ENCODE measurements at regions not wholly inside any gene's neighbourhood (a gene's known extent, or its start where the extent isn't known, plus 50 kb on each side); places are given as distances from the start of the nearest gene placed in this dataset.

DNA sequence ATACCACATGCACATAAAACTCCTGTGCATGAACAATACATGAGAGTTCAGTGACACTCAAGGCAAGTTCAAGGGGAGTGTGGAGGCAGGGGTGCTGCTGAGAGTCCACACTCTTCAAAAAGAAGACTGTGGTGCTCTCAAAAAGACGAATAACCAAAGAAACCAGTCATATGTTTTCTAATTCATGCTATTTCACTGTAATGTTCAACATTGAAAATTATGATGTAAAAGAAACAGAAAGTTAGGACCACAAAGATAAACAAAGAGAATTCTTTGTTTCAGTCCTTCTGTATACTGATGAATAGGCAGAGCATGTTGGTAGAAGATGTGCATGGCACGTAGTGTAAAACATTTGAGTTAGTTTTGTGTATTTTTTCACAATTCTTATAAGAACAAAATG is 864.2 kb upstream of the LRATD1 start:
- Histone ChIP-seq H4K20me1 (ENCODE audit: low read depth, low read length) (no peaks in the 10 kb centered on the region), H3K9me2 (replicated peaks; ENCODE audit: insufficient read depth, low read length) (no peaks in the 10 kb centered on the region), H3K27me3 (ENCODE audit: low read length) (no peaks in the 10 kb centered on the region), H3K79me2 (ENCODE audit: insufficient read depth, low read length) (no peaks in the 10 kb centered on the region), H2AFZ (ENCODE audit: low read depth, low read length, severe bottlenecking) (no peak overlapping the region), H3F3A (ENCODE audit: insufficient read depth) (no peaks in the 10 kb centered on the region), H3K9me3 (ENCODE audit: insufficient read depth, low read length) (no peaks in the 10 kb centered on the region), H3K9ac (ENCODE audit: low read length) (no peak overlapping the region), H3K27ac (ENCODE audit: low read depth, low read length) (no peak overlapping the region), H3K4me2 (ENCODE audit: low read depth, low read length, poor library complexity, severe bottlenecking) (no peak overlapping the region), H3K4me3 (ENCODE audit: insufficient read depth, low read length, poor library complexity, severe bottlenecking) (no peak overlapping the region), H3K36me3 (ENCODE audit: low read length) (no peaks in the 10 kb centered on the region)
- TF ChIP-seq, protein P1, sequence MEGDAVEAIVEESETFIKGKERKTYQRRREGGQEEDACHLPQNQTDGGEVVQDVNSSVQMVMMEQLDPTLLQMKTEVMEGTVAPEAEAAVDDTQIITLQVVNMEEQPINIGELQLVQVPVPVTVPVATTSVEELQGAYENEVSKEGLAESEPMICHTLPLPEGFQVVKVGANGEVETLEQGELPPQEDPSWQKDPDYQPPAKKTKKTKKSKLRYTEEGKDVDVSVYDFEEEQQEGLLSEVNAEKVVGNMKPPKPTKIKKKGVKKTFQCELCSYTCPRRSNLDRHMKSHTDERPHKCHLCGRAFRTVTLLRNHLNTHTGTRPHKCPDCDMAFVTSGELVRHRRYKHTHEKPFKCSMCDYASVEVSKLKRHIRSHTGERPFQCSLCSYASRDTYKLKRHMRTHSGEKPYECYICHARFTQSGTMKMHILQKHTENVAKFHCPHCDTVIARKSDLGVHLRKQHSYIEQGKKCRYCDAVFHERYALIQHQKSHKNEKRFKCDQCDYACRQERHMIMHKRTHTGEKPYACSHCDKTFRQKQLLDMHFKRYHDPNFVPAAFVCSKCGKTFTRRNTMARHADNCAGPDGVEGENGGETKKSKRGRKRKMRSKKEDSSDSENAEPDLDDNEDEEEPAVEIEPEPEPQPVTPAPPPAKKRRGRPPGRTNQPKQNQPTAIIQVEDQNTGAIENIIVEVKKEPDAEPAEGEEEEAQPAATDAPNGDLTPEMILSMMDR (IDR thresholded peaks at IDR 0.05; ENCODE audit: insufficient read depth, low read length, poor library complexity, severe bottlenecking), result no peak
- TF ChIP-seq EZH2phosphoT487 (conservative IDR thresholded peaks at IDR 0.05; ENCODE audit: low read length), result no peak

DNA sequence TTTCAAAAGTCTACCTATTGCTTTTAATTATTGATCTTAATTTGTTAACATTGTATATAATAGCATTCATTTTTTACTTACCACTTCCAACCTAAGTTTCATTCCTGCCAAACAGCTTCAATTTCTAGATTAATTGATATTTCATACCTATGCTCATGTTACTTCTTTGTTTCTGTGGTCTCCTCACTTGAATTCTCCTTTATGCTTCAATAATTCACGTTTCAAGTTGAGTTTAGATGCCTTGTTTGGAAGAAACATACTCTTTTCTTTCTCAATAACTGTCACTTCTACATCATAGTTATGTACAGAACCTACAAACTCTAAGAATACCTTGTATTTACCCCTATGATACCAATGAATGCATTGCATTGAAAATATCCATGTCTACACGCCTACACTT is 862.2 kb upstream of the LRATD1 start:
- no peaks in the 10 kb centered on the region for H3K27me3 ChIP-seq (ENCODE audit: low read length)
- no peaks in the 10 kb centered on the region for H3K9me2 ChIP-seq (replicated peaks; ENCODE audit: insufficient read depth, low read length)
- no peaks in the 10 kb centered on the region for H3K9me3 ChIP-seq (ENCODE audit: insufficient read depth, low read length)
- H3K27ac ChIP-seq (ENCODE audit: low read depth, low read length), result no peak overlapping the region
- H3F3A ChIP-seq (ENCODE audit: insufficient read depth), result no peaks in the 10 kb centered on the region
- H3K79me2 ChIP-seq (ENCODE audit: insufficient read depth, low read length), result no peaks in the 10 kb centered on the region
- no peak overlapping the region for H3K4me2 ChIP-seq (ENCODE audit: low read depth, low read length, poor library complexity, severe bottlenecking)
- no peak overlapping the region for H3K9ac ChIP-seq (ENCODE audit: low read length)
- no peak overlapping the region for H3K4me3 ChIP-seq (ENCODE audit: insufficient read depth, low read length, poor library complexity, severe bottlenecking)
- no peaks in the 10 kb centered on the region for H3K36me3 ChIP-seq (ENCODE audit: low read length)
- TF ChIP-seq, protein P1 (IDR thresholded peaks at IDR 0.05; ENCODE audit: insufficient read depth, low read length, poor library complexity, severe bottlenecking), result no peak
- no peak for TF ChIP-seq EZH2phosphoT487 (conservative IDR thresholded peaks at IDR 0.05; ENCODE audit: low read length)
- H4K20me1 ChIP-seq (ENCODE audit: low read depth, low read length), result no peaks in the 10 kb centered on the region
- no peak overlapping the region for H2AFZ ChIP-seq (ENCODE audit: low read depth, low read length, severe bottlenecking)

DNA sequence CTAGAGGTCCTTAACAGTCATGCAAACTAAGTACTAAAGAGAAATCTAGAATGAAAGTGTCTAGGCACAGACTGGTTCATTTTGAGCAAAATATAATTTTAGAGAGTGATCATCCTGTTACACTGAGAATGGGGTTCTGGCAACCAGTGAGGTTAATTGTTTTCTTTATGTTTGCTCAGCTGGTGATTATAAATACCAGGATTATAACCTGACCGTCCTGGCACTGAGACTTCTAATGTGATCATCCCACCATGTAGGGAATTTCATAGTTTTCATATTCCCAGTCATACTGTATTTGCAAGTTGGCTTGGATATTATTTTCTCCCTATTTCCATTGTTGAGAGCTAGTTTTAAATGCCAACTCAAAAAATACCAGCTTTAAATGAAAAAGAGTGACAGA is 852.5 kb upstream of the LRATD1 start:
- Histone ChIP-seq H4K20me1 (ENCODE audit: low read depth, low read length) (no peaks in the 10 kb centered on the region), H3F3A (ENCODE audit: insufficient read depth) (no peaks in the 10 kb centered on the region), H3K9me2 (replicated peaks; ENCODE audit: insufficient read depth, low read length) (no peaks in the 10 kb centered on the region), H3K27ac (ENCODE audit: low read depth, low read length) (no peak overlapping the region), H3K36me3 (ENCODE audit: low read length) (no peaks in the 10 kb centered on the region), H3K4me3 (ENCODE audit: insufficient read depth, low read length, poor library complexity, severe bottlenecking) (no peak overlapping the region), H2AFZ (ENCODE audit: low read depth, low read length, severe bottlenecking) (no peak overlapping the region), H3K4me2 (ENCODE audit: low read depth, low read length, poor library complexity, severe bottlenecking) (no peak overlapping the region), H3K79me2 (ENCODE audit: insufficient read depth, low read length) (no peaks in the 10 kb centered on the region), H3K27me3 (ENCODE audit: low read length) (no peaks in the 10 kb centered on the region), H3K9ac (ENCODE audit: low read length) (no peak overlapping the region), H3K9me3 (ENCODE audit: insufficient read depth, low read length) (no peaks in the 10 kb centered on the region)
- TF ChIP-seq, protein P1 (IDR thresholded peaks at IDR 0.05; ENCODE audit: insufficient read depth, low read length, poor library complexity, severe bottlenecking), result no peak
- no peak for TF ChIP-seq EZH2phosphoT487 (conservative IDR thresholded peaks at IDR 0.05; ENCODE audit: low read length)
